ENCODE measurements at regions not wholly inside any gene's neighbourhood (a gene's known extent, or its start where the extent isn't known, plus 50 kb on each side); places are given as distances from the start of the nearest gene placed in this dataset.

DNA sequence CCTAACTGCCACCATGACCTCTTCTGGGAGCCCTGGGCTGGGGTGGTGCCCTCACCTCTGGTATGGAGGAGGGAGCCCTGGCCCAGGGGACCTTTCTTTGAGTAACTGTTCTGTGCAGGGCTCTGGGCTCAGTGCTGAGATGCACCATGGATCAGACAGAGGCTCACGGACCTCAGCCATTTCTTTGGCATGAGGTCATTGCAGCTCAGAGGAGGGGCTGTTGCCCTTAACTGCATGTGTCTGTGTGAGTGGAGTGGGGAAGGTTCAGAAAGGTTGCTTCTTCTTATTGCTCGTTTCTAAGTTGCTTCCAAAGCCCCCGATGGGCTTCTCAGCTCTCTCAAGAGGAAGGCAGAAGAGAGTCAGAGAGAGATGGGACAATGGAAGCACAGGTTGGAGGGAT is 233.9 kb downstream of the RPS24 start:
- H3K9me3 Mint-ChIP-seq (ENCODE audit: low read depth), result no peaks in the 10 kb centered on the region
- H3K4me1 Mint-ChIP-seq, result no peaks in the 10 kb centered on the region
- no peaks in the 10 kb centered on the region for H3K36me3 Mint-ChIP-seq (ENCODE audit: low read depth)
- H3K4me3 Mint-ChIP-seq, result no peak overlapping the region
- peaks cover 2% of the 10 kb centered on the region for H3K27me3 Mint-ChIP-seq
- intact Hi-C loops (cut with DNase I, micrococcal nuclease), result no loop called here
- H3K27ac Mint-ChIP-seq, result no peak overlapping the region
- POLR2A ChIA-PET, result no interaction called here
- no peak for ATAC-seq
- DNase-seq, result no peak
- CTCF ChIA-PET, result interaction anchor here (0.6 kb wide), 2 partner anchors 19 to 1239 kb away, joined by 3 read pairs; no protein-coding TSS in a partner anchor

DNA sequence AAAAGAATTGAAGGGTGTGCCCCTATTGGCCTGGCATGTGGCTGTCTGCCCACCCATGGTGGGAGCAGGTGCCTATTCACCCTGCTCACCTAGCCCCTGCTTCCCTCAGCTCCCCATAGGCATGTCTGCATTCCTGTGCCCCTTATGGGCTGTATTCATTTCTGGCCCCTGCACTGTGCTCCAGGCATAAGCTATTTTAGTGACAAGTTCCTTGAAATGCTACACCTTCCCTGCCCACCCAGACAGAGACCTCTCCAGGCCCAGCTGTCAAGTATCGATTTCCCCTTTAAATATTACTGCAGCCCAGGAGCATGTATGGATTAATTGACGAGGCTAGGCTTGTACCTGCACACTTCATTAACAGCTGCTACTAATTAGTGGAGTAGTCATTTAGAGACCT is 235.4 kb downstream of the RPS24 start:
- ATAC-seq (no peak), DNase-seq (no peak)
- intact Hi-C loops (cut with DNase I, micrococcal nuclease), result no loop called here
- POLR2A ChIA-PET, result no interaction called here
- no peaks in the 10 kb centered on the region for H3K36me3 Mint-ChIP-seq (ENCODE audit: low read depth)
- H3K4me1 Mint-ChIP-seq, result no peaks in the 10 kb centered on the region
- peaks cover 2% of the 10 kb centered on the region for H3K27me3 Mint-ChIP-seq
- no peak overlapping the region for H3K27ac Mint-ChIP-seq
- CTCF ChIA-PET, result no interaction called here
- no peaks in the 10 kb centered on the region for H3K9me3 Mint-ChIP-seq (ENCODE audit: low read depth)
- no peak overlapping the region for H3K4me3 Mint-ChIP-seq

DNA sequence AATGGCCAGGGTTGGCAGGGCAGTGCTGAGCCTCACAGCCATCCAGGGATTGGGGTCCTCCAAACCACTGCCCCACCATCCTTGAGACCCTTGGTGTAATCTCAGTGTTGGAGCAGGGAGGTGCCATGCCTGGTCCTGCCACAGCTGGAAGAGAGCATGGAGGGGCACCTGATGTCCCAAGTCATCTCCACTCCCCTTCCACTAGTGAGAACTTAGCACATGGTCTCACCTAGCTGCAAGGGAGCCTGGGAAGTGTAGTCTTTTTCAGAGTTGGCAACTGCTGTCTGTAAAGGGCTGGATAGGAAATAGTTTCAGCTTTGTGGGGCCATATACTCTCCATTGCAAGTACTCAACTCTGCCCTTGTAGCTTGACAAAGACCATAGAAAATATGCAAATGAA is 238.7 kb downstream of the RPS24 start:
- Mint-ChIP-seq H3K27ac (no peak overlapping the region), H3K4me3 (no peak overlapping the region), H3K4me1 (no peaks in the 10 kb centered on the region), H3K9me3 (ENCODE audit: low read depth) (no peaks in the 10 kb centered on the region), H3K36me3 (ENCODE audit: low read depth) (no peaks in the 10 kb centered on the region), H3K27me3 (peaks cover 2% of the 10 kb centered on the region)
- intact Hi-C loops (cut with DNase I, micrococcal nuclease), result no loop called here
- POLR2A ChIA-PET, result no interaction called here
- ATAC-seq (no peak), DNase-seq (no peak)
- CTCF ChIA-PET, result no interaction called here

DNA sequence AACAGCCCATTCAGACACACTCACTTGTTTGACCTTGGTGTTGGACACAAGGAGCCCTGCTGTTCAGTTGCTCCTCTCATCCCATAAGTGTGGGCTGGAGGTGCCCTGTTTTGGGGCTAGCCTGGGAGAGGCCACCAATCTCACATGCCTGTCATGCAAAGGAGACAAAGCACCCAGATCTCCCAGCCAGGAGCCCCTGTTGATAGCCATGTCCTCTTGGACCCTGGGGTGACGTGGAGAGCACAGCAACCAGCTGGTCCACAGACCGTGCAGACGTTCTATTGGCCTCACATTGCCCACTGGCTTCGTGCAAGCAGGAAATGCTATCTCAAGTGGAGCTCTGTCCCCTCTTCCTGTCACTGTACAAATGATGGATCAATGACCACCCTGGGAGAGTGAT is 240.8 kb downstream of the RPS24 start:
- Mint-ChIP-seq H3K27me3 (peaks cover 2% of the 10 kb centered on the region), H3K9me3 (ENCODE audit: low read depth) (no peaks in the 10 kb centered on the region), H3K4me1 (no peaks in the 10 kb centered on the region), H3K27ac (no peak overlapping the region), H3K4me3 (no peak overlapping the region), H3K36me3 (ENCODE audit: low read depth) (no peaks in the 10 kb centered on the region)
- DNase-seq (no peak), ATAC-seq (no peak)
- CTCF ChIA-PET, result no interaction called here
- POLR2A ChIA-PET, result no interaction called here
- intact Hi-C loops (cut with DNase I, micrococcal nuclease), result no loop called here

DNA sequence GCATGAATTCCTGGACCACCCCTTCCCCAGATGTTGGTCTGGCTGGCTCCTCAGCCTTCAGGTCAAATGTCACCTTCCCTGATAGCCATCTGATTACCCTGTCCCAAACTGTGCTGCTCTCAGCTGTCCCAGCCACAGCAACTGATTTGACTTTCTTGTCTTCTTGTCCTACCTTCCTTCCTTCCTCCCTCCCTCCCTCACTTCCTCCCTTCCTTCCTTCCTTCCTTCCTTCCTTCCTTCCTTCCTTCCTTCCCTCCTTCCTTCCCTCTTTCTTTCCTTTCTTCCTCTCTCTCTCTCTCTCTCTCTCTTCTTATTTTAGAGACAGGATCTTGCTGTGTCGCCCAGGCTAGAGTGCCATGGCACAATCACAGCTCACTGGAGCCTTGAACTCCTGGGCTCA is 242.5 kb downstream of the RPS24 start:
- Mint-ChIP-seq H3K4me3 (no peak overlapping the region), H3K36me3 (ENCODE audit: low read depth) (no peaks in the 10 kb centered on the region), H3K27ac (no peak overlapping the region), H3K27me3 (no peaks in the 10 kb centered on the region), H3K4me1 (no peaks in the 10 kb centered on the region), H3K9me3 (ENCODE audit: low read depth) (no peaks in the 10 kb centered on the region)
- POLR2A ChIA-PET, result no interaction called here
- intact Hi-C loops (cut with DNase I, micrococcal nuclease), result no loop called here
- ATAC-seq (no peak), DNase-seq (no peak)
- CTCF ChIA-PET, result no interaction called here

DNA sequence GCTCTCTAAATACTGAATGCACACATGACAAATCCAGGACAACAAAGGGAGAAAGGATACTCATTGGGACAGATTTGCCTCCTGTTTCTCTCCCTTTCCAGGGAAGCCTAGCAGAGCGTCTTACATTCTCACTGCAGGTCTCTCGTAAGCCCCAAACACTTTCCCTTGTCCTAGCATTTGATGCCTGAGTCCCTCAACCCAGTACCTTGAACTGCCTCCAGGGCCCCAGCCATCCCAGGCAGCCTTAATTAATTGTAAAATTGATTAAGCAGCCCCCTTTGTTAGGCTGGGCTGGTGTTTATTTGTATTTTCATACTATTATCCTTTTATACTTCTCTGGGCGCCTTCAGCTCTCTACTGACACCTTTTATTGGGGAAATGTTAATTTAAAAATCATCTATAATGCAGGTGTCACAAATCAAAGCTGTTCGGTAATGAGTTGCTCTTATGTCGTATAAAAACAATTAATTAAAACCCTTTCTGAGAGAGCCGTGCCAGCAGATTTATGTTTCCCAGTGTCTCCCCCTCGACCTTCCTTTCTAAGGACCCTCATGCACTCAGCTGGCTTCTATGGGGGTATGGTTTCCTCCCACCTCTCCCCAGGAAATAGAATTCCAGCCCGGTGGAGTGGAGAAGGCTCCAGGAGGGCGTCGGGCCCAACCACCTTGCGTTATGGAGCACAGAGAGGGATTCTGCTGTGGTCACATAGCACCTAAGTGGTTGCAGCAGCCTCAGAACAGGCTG is 243.8 kb downstream of the RPS24 start:
- no peaks in the 10 kb centered on the region for H3K9me3 Mint-ChIP-seq (ENCODE audit: low read depth)
- no peak for ATAC-seq
- no peak overlapping the region for H3K27ac Mint-ChIP-seq
- intact Hi-C loops (cut with DNase I, micrococcal nuclease), result no loop called here
- ChIA-PET POLR2A (no interaction called here), CTCF (no interaction called here)
- DNase-seq, result no peak
- no peaks in the 10 kb centered on the region for H3K4me1 Mint-ChIP-seq
- no peak overlapping the region for H3K4me3 Mint-ChIP-seq
- no peaks in the 10 kb centered on the region for H3K36me3 Mint-ChIP-seq (ENCODE audit: low read depth)
- H3K27me3 Mint-ChIP-seq, result no peaks in the 10 kb centered on the region

DNA sequence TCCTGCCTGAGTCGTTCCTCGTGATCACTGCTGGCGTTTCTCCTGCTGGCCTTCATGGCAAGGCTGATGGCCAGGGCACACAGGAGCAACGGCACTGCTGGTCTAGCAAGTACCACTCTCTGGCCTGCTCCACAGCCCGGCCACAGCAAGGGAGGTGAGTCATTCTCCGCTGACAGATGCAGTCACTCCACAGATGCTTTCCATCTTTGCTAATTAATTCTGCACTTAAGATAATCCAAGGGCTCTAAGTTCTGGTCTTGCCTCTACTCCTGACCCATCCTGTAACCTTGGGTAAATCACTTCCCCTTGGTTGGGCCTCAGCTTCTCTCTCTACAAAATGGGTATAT is 244.4 kb downstream of the RPS24 start:
- ChIA-PET CTCF (no interaction called here), POLR2A (no interaction called here)
- DNase-seq, result no peak
- intact Hi-C loops (cut with DNase I, micrococcal nuclease), result no loop called here
- Mint-ChIP-seq H3K9me3 (ENCODE audit: low read depth) (no peaks in the 10 kb centered on the region), H3K4me1 (no peaks in the 10 kb centered on the region), H3K27ac (no peak overlapping the region), H3K4me3 (no peak overlapping the region), H3K36me3 (ENCODE audit: low read depth) (no peaks in the 10 kb centered on the region), H3K27me3 (no peaks in the 10 kb centered on the region)
- ATAC-seq, result no peak

DNA sequence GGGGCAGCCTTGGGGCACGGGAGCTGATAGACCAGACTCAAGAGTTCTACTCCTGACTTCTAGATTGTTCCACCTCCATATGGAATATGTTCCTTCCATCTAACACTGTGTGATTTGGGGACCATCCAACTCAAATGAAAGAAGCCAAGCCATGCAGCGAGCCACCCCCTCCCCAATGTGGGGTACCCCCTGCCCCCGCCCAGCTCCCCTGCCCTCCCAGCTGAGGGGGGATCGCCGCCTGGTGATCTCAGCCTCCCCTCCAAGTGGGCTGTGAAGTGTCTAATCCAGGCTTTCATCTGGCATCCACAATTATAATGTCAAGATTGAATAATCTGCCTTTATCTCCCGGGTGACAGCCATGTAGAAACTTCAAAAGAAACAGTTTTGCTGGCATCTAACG is 246.1 kb downstream of the RPS24 start:
- Mint-ChIP-seq H3K27me3 (no peaks in the 10 kb centered on the region), H3K4me3 (no peak overlapping the region), H3K9me3 (ENCODE audit: low read depth) (no peaks in the 10 kb centered on the region), H3K36me3 (ENCODE audit: low read depth) (no peaks in the 10 kb centered on the region), H3K27ac (no peak overlapping the region), H3K4me1 (no peaks in the 10 kb centered on the region)
- ChIA-PET CTCF (no interaction called here), POLR2A (no interaction called here)
- no peak for ATAC-seq
- intact Hi-C loops (cut with DNase I, micrococcal nuclease), result no loop called here
- no peak for DNase-seq

DNA sequence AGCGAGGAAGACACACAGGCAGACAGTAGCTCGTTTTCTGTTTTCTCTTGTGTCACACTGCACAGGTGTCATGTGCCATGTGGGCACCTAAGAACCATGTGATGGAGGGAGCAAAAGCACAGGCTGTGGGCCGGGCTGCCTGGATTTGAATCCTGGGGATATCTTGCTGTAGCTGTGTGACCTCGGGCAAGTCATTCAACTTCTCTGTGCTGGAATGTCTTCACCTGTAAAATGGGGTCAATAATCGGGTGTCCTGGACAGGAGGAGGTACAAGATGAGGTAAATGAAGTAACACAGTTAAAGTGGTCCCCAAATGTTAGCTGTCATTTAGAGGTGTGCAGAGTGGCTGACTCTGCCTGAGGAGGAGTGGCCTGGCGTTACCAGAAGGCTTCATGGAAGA is 246.9 kb downstream of the RPS24 start:
- DNase-seq (no peak), ATAC-seq (no peak)
- ChIA-PET CTCF (no interaction called here), POLR2A (no interaction called here)
- Mint-ChIP-seq H3K4me3 (no peak overlapping the region), H3K27ac (no peak overlapping the region), H3K9me3 (ENCODE audit: low read depth) (no peaks in the 10 kb centered on the region), H3K27me3 (no peaks in the 10 kb centered on the region), H3K4me1 (no peaks in the 10 kb centered on the region), H3K36me3 (ENCODE audit: low read depth) (no peaks in the 10 kb centered on the region)
- intact Hi-C loops (cut with DNase I, micrococcal nuclease), result no loop called here

DNA sequence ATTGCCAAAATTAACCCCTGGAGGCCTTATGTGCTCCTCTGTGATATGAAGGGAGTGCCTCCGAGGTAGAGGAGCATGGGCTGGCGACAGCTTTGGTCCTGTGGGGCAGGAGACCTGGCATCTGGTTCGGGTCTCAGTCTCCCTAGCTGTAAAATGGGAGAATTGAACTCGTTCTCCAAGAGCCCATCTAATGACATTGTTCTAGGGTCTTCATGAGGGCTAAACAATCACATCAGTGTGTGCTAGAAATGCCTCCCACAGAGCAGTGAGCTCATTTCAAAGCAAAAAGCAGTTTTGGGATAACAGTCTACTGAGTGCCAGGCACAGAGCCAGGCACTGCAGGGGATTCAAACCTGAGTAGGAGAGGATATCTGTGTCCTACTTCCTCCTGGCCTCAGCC is 248.0 kb downstream of the RPS24 start:
- no peaks in the 10 kb centered on the region for H3K36me3 Mint-ChIP-seq (ENCODE audit: low read depth)
- H3K27ac Mint-ChIP-seq, result no peak overlapping the region
- ChIA-PET POLR2A (no interaction called here), CTCF (no interaction called here)
- H3K4me3 Mint-ChIP-seq, result no peak overlapping the region
- DNase-seq (no peak), ATAC-seq (no peak)
- H3K27me3 Mint-ChIP-seq, result no peaks in the 10 kb centered on the region
- no peaks in the 10 kb centered on the region for H3K4me1 Mint-ChIP-seq
- intact Hi-C loops (cut with DNase I, micrococcal nuclease), result no loop called here
- H3K9me3 Mint-ChIP-seq (ENCODE audit: low read depth), result no peaks in the 10 kb centered on the region

DNA sequence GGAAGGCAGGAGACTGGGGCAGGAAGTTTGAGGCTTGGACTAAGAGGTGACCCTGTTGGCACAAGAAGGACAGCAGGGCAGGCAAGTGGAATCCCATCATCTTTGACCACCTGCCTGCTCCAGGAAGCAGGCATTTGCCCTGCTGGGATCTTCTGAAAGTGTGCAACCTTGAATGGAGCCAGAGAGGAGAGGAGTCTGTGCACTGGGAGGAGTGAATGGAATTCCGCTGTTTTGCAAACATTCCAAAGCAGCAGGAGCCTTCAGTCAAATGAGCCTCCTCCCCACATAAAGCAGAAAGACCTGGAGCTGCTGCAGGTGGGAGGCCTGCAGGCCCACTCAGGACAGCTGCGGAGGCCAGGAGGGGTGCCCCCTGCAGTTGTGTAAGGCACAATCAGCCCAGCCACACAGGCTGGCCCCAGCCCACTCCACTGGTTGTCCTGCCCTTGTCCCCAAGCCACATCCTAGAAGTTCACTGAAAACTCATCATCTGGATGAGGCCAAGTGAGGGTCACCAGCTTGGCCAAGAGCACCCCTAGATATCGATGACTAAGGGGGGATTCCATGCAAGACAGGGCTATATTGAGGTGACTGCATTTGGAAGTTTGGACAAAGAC is 249.5 kb downstream of the RPS24 start:
- CTCF ChIA-PET, result no interaction called here
- Mint-ChIP-seq H3K27me3 (no peaks in the 10 kb centered on the region), H3K36me3 (ENCODE audit: low read depth) (no peaks in the 10 kb centered on the region), H3K9me3 (ENCODE audit: low read depth) (no peaks in the 10 kb centered on the region), H3K27ac (no peak overlapping the region), H3K4me1 (no peaks in the 10 kb centered on the region), H3K4me3 (no peak overlapping the region)
- no peak for ATAC-seq
- intact Hi-C loops (cut with DNase I, micrococcal nuclease), result no loop called here
- no peak for DNase-seq
- POLR2A ChIA-PET, result no interaction called here

DNA sequence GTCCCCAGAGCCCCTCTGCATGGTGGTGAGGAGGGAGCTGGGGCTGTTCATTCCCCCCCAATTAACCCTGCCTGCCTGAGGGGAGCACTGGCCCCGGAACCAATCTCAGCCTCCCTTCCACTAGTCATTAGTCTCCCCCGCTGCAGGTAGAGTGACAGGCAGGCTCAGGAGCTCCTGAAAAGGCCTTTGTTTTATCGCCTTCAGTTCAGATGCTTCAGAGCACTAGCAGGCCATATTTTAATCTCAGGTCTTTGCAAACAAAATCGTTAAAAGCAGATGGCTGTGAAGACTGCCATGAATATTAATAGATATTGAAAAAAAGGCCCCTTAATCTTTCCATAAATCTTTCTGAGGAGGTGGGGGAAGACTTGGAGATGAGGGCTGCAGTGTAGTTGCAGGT is 250.7 kb downstream of the RPS24 start:
- intact Hi-C loops (cut with DNase I, micrococcal nuclease), result no loop called here
- DNase-seq, result no peak
- Mint-ChIP-seq H3K27ac (no peak overlapping the region), H3K36me3 (ENCODE audit: low read depth) (no peaks in the 10 kb centered on the region), H3K9me3 (ENCODE audit: low read depth) (no peaks in the 10 kb centered on the region), H3K4me1 (no peaks in the 10 kb centered on the region), H3K4me3 (no peak overlapping the region), H3K27me3 (no peaks in the 10 kb centered on the region)
- ChIA-PET POLR2A (no interaction called here), CTCF (no interaction called here)
- no peak for ATAC-seq

DNA sequence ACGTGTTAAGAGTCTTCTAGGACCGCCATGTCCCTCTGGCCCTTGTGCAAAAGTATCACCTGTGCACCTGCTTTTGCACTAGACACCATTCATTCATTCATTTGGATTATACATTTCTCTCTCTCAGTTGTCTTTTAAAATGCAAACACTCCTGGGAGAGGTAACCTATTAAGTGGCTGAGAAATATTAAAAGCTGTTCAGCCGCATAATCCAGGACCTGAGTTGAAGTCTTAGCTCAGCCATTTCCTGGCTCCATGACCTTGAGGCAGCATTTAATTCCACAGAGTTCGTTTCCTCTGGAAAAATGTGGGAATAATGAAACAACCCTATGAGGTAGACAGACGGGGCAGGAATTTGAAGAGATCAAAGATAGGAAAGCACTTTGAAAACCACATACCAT is 251.6 kb downstream of the RPS24 start:
- ChIA-PET POLR2A (no interaction called here), CTCF (no interaction called here)
- H3K9me3 Mint-ChIP-seq (ENCODE audit: low read depth), result no peaks in the 10 kb centered on the region

More for the DNA sequence above, 251.6 kb downstream of the RPS24 start:
- DNase-seq (no peak), ATAC-seq (no peak)
- no peaks in the 10 kb centered on the region for H3K4me1 Mint-ChIP-seq
- H3K27ac Mint-ChIP-seq, result no peak overlapping the region
- H3K27me3 Mint-ChIP-seq, result no peaks in the 10 kb centered on the region
- no peak overlapping the region for H3K4me3 Mint-ChIP-seq
- no peaks in the 10 kb centered on the region for H3K36me3 Mint-ChIP-seq (ENCODE audit: low read depth)
- intact Hi-C loops (cut with DNase I, micrococcal nuclease), result no loop called here

Measured in activated CD4-positive, alpha-beta T cell treated with anti-CD3 and anti-CD28 coated beads for 36 hours (primary cell).